ENCODE measurements at regions not wholly inside any gene's neighbourhood (a gene's known extent, or its start where the extent isn't known, plus 50 kb on each side); places are given as distances from the start of the nearest gene placed in this dataset.

DNA sequence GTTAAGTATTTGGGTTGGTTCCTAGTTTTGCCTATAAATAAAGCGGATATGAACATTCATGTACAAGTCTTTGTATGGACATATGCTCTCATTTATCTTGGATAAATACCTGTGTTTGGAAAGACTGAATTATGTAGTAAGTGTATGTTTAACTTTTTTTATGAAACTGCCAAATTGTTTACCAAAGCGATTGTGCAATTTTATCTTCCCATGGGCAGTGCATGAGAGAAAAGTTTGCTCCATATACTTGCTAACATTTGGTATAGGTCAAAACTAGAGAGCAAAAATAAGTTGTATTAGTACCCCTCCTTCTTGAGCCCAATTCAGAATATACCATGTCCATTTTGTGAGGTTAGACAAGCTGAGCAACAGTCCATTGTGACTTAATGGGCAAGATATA, 502.6 kb downstream of the SQOR start:
- TF ChIP-seq, protein P1, sequence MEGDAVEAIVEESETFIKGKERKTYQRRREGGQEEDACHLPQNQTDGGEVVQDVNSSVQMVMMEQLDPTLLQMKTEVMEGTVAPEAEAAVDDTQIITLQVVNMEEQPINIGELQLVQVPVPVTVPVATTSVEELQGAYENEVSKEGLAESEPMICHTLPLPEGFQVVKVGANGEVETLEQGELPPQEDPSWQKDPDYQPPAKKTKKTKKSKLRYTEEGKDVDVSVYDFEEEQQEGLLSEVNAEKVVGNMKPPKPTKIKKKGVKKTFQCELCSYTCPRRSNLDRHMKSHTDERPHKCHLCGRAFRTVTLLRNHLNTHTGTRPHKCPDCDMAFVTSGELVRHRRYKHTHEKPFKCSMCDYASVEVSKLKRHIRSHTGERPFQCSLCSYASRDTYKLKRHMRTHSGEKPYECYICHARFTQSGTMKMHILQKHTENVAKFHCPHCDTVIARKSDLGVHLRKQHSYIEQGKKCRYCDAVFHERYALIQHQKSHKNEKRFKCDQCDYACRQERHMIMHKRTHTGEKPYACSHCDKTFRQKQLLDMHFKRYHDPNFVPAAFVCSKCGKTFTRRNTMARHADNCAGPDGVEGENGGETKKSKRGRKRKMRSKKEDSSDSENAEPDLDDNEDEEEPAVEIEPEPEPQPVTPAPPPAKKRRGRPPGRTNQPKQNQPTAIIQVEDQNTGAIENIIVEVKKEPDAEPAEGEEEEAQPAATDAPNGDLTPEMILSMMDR (IDR thresholded peaks at IDR 0.05): no peak
- no peak for TF ChIP-seq POLR2A (IDR thresholded peaks at IDR 0.05)

Measured in body of pancreas (tissue), 4 donors.